ENCODE measurements at regions not wholly inside any gene's neighbourhood (a gene's known extent, or its start where the extent isn't known, plus 50 kb on each side); places are given as distances from the start of the nearest gene placed in this dataset.
"Not testable (repeated sequence)": the region's sequence is repeated elsewhere in the genome, so short reads cannot be mapped to it uniquely, and the experiment has no call there.

- not testable (repeated sequence) for TF ChIP-seq FOS (IDR thresholded peaks at IDR 0.05; ENCODE audit: borderline replicate concordance, insufficient read depth, low read length); POLR2AphosphoS5 (IDR thresholded peaks at IDR 0.05; ENCODE audit: insufficient read depth, low read depth, low read length); POLR2A (IDR thresholded peaks at IDR 0.05; ENCODE audit: low read depth, low read length); EZH2 (IDR thresholded peaks at IDR 0.05; ENCODE audit: borderline replicate concordance, low read depth, low read length, severe bottlenecking); JUN (IDR thresholded peaks at IDR 0.05; ENCODE audit: borderline replicate concordance, insufficient read depth, insufficient read length, low read depth); MYC (IDR thresholded peaks at IDR 0.05; ENCODE audit: low read depth, low read length); GATA2 (IDR thresholded peaks at IDR 0.05; ENCODE audit: insufficient read depth, insufficient read length, low read depth, low read length)
- TF ChIP-seq, protein P1, sequence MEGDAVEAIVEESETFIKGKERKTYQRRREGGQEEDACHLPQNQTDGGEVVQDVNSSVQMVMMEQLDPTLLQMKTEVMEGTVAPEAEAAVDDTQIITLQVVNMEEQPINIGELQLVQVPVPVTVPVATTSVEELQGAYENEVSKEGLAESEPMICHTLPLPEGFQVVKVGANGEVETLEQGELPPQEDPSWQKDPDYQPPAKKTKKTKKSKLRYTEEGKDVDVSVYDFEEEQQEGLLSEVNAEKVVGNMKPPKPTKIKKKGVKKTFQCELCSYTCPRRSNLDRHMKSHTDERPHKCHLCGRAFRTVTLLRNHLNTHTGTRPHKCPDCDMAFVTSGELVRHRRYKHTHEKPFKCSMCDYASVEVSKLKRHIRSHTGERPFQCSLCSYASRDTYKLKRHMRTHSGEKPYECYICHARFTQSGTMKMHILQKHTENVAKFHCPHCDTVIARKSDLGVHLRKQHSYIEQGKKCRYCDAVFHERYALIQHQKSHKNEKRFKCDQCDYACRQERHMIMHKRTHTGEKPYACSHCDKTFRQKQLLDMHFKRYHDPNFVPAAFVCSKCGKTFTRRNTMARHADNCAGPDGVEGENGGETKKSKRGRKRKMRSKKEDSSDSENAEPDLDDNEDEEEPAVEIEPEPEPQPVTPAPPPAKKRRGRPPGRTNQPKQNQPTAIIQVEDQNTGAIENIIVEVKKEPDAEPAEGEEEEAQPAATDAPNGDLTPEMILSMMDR (IDR thresholded peaks at IDR 0.05; ENCODE audit: extremely low read depth in 1 of 2, insufficient read depth in 1 of 2, low read depth in 1 of 2, low read length in 2 of 2): not testable (repeated sequence)
- TF ChIP-seq, protein P2, sequence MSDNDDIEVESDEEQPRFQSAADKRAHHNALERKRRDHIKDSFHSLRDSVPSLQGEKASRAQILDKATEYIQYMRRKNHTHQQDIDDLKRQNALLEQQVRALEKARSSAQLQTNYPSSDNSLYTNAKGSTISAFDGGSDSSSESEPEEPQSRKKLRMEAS (IDR thresholded peaks at IDR 0.05; ENCODE audit: insufficient read depth, insufficient read length): not testable (repeated sequence)
Observed at GRCh38 chr13:25014398-25014973, 81.5 kb upstream of the PABPC3 start.
